HCT116 (cell line): ENCODE measurements at regions not wholly inside any gene's neighbourhood (a gene's known extent, or its start where the extent isn't known, plus 50 kb on each side); places are given as distances from the start of the nearest gene placed in this dataset.

ENCODE experiments used
- EZH2 ChIP-seq: fragments of 200-600 bp; sonication (generic); IDR thresholded peaks from 2 replicates; pipeline ENCODE4 v1.6.1; 2017; ENCODE audit warnings: antibody characterized with exemption, mixed run types
- POLR2AphosphoS5 ChIP-seq: IDR thresholded peaks from 2 replicates; pipeline ENCODE4 v1.6.1; 2011; ENCODE audit warnings: mild to moderate bottlenecking, low read depth, low read length, moderate library complexity
- TF ChIP-seq, protein P1 (sequence below), 3 experiments: fragments of 200-600 bp in 1 of 3; sonication (generic) in 1 of 3; IDR thresholded peaks in 2 of 3; conservative IDR thresholded peaks in 1 of 3; 2 replicates each; pipeline ENCODE4 v1.5.1; 2012 to 2017; ENCODE audit warnings: low read depth in 2 of 3, low read length in 2 of 3, antibody characterized with exemption in 1 of 3, borderline replicate concordance in 1 of 3, control low read depth in 1 of 3, mild to moderate bottlenecking in 1 of 3, mixed read lengths in 1 of 3, mixed run types in 1 of 3, moderate library complexity in 1 of 3; ENCODE audit not compliant: insufficient read depth in 1 of 3

- TF ChIP-seq, protein P1, sequence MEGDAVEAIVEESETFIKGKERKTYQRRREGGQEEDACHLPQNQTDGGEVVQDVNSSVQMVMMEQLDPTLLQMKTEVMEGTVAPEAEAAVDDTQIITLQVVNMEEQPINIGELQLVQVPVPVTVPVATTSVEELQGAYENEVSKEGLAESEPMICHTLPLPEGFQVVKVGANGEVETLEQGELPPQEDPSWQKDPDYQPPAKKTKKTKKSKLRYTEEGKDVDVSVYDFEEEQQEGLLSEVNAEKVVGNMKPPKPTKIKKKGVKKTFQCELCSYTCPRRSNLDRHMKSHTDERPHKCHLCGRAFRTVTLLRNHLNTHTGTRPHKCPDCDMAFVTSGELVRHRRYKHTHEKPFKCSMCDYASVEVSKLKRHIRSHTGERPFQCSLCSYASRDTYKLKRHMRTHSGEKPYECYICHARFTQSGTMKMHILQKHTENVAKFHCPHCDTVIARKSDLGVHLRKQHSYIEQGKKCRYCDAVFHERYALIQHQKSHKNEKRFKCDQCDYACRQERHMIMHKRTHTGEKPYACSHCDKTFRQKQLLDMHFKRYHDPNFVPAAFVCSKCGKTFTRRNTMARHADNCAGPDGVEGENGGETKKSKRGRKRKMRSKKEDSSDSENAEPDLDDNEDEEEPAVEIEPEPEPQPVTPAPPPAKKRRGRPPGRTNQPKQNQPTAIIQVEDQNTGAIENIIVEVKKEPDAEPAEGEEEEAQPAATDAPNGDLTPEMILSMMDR (IDR thresholded peaks at IDR 0.05 in 2 of 3, conservative IDR thresholded peaks at IDR 0.05 in 1 of 3; ENCODE audit: borderline replicate concordance in 1 of 3, insufficient read depth in 1 of 3, low read depth in 2 of 3, low read length in 2 of 3) = no peak
- TF ChIP-seq POLR2AphosphoS5 (no peak), EZH2 (no peak)
Measured at GRCh38 chr10:31721096-31721495, 207.5 kb downstream of the ARHGAP12 start.
